Activated CD4-positive, alpha-beta T cell treated with anti-CD3 and anti-CD28 coated beads, Interleukin-2, amount 50 U/mL, for 16 hours (primary cell): ENCODE measurements at regions not wholly inside any gene's neighbourhood (a gene's known extent, or its start where the extent isn't known, plus 50 kb on each side); places are given as distances from the start of the nearest gene placed in this dataset.
"Not testable (repeated sequence)": the region's sequence is repeated elsewhere in the genome, so short reads cannot be mapped to it uniquely, and the experiment has no call there.

Experiments used
- DNase-seq: peaks from one replicate; pipeline ENCODE4 v3.0.0-alpha.2; 2020

- DNase-seq = no peak
Measured at GRCh38 chr10:56551037-56551436, 190.0 kb upstream of the ZWINT start.

DNA sequence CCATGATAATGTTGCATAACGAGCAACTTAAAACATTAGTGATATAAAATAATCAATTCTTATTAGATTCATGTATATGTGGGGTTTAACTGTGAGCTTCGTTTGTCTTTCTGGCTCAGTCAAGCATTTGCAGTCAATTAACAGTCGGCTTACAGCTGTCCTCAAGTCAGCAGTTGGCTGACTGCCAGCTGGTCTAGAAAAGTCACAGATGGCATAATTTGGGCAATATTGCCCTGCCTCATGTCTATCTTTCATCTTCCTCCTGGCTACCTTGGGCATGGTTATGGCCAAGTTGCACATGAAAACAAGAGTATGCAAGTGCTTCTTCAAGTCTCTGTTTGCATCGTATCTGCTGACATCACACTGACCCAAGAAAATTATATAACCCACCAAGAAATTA, 186.1 kb upstream of the ZWINT start:
- DNase-seq = no peak

DNA sequence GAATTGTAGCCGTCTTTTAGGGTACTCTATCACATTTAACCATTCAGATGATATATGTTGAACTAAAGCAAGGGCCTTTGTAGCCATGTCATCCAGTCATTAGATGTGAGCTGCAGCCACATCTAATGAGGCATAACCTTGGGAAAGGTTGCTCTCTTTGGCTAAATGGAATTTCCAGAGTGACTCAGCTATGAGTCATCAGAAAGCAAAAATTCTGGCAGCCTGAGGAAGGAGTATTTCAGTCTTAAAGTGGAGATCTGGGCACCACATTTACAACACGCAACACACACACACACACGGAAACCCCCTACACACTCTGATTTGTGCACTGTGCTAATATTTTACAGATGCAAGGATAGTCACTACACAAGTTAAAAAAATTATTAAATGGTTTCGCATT, 176.9 kb upstream of the ZWINT start:
- DNase-seq = no peak

- DNase-seq = no peak
Measured at GRCh38 chr10:56522166-56522565, 161.1 kb upstream of the ZWINT start.

GRCh38 chr10:56508562-56508961, 147.5 kb upstream of the ZWINT start:
- DNase-seq = no peak

- no peak for DNase-seq
Measured at GRCh38 chr10:56507033-56507432, 146.0 kb upstream of the ZWINT start.

GRCh38 chr10:56505555-56505954, 144.5 kb upstream of the ZWINT start:
- DNase-seq = no peak

- no peak for DNase-seq
Measured at GRCh38 chr10:56496186-56496486, 135.1 kb upstream of the ZWINT start.

DNA sequence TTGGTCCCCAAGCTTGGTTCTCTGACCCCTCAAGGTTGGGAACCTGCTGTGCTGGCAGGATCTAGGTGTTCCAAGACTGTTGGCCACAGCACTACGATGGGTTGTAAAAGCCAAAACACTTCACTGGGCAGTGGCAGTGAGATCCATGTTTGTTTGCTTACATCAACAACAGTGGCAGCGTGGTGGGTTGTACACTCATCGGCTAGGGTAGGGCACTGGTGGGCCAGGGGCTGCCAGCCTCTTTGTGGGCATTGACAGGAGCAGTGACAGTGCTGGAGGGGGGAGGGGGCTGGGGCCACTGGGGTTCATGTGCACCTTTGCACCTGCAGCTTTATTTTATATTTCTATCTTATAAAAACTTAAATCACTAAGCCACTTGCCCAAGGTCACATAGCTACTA, 126.7 kb upstream of the ZWINT start:
- no peak for DNase-seq

DNA sequence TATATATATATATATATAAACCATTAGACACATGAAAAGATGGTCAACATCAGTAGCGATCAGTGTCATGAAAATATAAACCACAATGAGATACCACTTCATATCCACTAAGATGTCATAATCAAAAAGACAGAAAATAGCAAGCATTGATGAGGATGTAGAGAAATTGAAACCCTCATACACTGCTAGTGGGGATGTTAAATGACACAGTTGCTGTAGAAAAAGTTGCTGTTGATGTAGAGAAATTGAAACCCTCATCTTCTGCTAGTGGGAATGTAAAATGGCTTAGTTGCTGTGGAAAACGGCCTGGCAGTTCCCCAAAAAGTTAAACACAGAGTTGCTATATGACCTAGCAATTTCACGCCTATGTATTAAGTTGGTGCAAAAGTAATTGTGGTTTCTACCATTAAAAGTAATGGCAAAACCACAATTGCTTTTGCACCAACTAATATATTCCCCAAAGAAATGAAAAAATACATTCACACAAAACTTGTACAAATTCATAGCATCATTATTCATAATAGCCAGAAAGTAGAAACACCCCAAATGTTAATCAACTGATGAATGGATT, 120.5 kb upstream of the ZWINT start:
- DNase-seq = no peak

GRCh38 chr10:56472978-56473377, 111.9 kb upstream of the ZWINT start:
- no peak for DNase-seq

DNA sequence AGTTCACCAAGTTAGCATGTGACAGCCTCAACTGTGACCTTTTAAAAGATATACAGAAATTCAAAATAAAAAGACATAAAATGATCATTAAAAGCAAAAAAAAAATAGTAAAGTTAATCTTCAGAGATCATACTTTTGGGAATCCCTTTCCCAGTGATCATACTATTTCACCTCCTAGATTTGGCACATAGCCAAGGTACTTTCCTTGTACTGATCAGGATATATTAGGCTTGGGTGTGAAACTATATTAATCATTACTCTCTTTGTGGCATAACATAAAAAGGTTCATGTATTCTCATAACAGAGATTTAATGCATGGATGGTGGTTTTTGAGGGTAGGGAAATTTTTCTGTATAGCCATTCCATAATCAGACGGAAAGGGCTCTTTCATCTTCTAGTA, 109.6 kb upstream of the ZWINT start:
- DNase-seq = no peak

DNA sequence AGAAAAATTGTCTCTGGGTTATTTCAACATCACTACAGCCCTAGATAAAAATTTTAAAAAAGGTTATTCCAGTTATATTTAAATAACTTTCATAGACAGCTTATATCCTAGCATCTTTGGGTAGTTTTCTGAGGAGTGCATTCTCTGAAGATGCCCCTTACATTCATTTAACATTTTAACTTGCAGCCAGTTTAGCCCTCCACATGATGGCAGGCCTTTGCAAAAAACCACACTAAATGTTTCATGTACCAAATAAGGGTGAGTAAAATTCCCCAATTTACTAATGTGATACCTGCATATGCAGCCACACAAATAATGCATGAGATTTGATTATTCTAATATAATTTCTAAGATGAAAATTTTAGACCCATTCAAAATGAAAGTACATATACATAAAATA, 108.4 kb upstream of the ZWINT start:
- DNase-seq = no peak

DNA sequence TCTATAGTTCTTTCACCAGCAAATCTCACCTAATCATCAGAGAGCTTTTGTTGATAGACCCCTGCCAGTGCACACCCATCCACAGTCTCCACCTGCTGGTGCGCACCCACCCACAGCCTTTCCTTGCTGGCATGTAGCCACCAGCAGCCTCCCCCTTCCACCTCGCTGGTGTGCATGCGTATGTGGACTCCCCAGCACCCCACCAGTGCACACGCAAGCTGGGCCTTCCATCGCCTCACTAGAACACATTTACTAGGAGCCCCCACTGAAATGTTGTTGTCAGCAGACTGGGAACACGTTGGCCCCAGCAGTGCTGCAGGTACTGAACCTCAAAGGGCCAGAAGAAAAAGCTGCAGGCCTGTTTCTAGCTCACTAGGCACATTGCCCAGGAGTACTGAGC, 104.9 kb upstream of the ZWINT start:
- DNase-seq = no peak

- no peak for DNase-seq
Measured at GRCh38 chr10:56449770-56450169, 88.7 kb upstream of the ZWINT start.

DNA sequence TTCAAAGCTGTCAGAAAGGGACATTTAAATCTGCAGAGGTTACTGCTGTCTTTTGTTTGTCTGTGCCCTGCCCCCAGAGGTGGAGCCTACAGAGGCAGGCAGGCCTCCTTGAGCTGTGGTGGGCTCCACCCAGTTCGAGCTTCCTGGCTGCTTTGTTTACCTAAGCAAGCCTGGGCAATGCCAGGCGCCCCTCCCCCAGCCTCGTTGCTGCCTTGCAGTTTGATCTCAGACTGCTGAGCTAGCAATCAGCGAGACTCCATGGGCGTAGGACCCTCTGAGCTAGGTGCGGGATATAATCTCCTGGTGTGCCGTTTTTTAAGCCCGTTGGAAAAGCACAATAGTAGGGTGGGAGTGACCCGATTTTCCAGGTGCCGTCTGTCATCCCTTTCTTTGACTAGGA, 86.6 kb upstream of the ZWINT start:
- not testable (repeated sequence) for DNase-seq

DNA sequence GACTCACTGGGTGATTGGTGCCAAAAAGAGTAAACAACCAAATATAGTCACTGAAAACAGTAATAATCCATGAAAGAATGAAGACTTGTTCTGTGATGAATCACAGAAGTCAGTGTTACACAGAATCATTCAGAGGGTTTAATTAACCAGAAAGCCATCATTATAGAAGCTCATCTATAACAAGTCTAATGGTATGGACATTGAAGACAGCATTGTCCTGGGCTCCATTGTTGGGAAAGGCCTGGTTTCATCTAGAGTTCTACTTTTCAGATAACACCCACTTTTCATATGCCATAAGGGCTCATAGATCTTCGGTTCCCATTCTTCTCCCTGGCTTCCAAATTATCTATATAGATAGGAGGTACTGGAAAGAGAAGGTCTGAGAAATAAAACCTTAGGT, 80.3 kb upstream of the ZWINT start:
- not testable (repeated sequence) for DNase-seq
